Activated CD4-positive, alpha-beta T cell treated with anti-CD3 and anti-CD28 coated beads for 48 hours (primary cell): ENCODE measurements at regions not wholly inside any gene's neighbourhood (a gene's known extent, or its start where the extent isn't known, plus 50 kb on each side); places are given as distances from the start of the nearest gene placed in this dataset.

Experiments
- DNase-seq: peaks from one replicate; pipeline ENCODE4 v3.0.0-alpha.2; 2020

- DNase-seq = no peak
Observed at GRCh38 chr1:110763149-110763548, 88.4 kb upstream of the KCNA3 start.

- no peak for DNase-seq
Observed at GRCh38 chr1:110760321-110760720, 85.6 kb upstream of the KCNA3 start.

GRCh38 chr1:110756506-110756905, 81.8 kb upstream of the KCNA3 start:
- DNase-seq = no peak

- peak; percentile 16 for DNase-seq
Observed at GRCh38 chr1:110752941-110753725, 78.4 kb upstream of the KCNA3 start.

GRCh38 chr1:110750562-110750961, 75.8 kb upstream of the KCNA3 start:
- DNase-seq = no peak

GRCh38 chr1:110749960-110750359, 75.2 kb upstream of the KCNA3 start:
- DNase-seq = no peak

- DNase-seq = peak; percentile 62
Observed at GRCh38 chr1:110746644-110747259, 72.0 kb upstream of the KCNA3 start.

GRCh38 chr1:110743397-110743796, 68.7 kb upstream of the KCNA3 start:
- no peak for DNase-seq

GRCh38 chr1:110736900-110737605, 62.3 kb upstream of the KCNA3 start:
- no peak for DNase-seq

GRCh38 chr1:110734133-110734680, 59.5 kb upstream of the KCNA3 start:
- no peak for DNase-seq

GRCh38 chr1:110731529-110731928, 56.8 kb upstream of the KCNA3 start:
- no peak for DNase-seq

- DNase-seq = no peak
Observed at GRCh38 chr1:110728388-110729001, 53.8 kb upstream of the KCNA3 start.

GRCh38 chr1:110727246-110727645, 52.5 kb upstream of the KCNA3 start:
- no peak for DNase-seq

GRCh38 chr1:110726755-110727154, 52.0 kb upstream of the KCNA3 start:
- no peak for DNase-seq
